ENCODE measurements at regions not wholly inside any gene's neighbourhood (a gene's known extent, or its start where the extent isn't known, plus 50 kb on each side); places are given as distances from the start of the nearest gene placed in this dataset.

DNA sequence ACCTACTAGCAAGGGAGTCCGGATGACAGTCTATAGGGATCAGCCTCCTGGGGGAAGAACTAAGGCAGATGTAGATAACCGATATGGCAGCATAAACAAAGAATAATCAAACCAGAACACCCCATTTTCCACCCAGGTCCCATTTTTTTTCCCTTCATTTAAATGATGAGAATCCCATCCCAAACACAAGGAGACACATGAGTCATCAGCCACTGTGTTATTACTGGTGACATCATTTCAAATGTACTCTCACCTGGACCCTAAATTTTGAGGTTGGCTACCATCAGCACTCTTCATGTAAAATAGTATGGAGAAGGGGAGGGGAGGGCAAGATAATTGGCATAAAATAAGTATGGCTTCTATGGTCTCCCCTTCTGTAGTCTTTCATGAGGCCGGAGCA, 108.9 kb upstream of the GUCA2B start:
- Histone ChIP-seq H3K36me3 (ENCODE audit: control insufficient read depth in 2 of 2, insufficient read depth in 1 of 2, low read length in 2 of 2) (no peaks in the 10 kb centered on the region), H3K4me3 (ENCODE audit: low read depth, low read length) (no peak overlapping the region), H3K9me3 (ENCODE audit: control insufficient read depth, insufficient read depth, low read depth, low read length) (no peaks in the 10 kb centered on the region), H3K27ac (ENCODE audit: extremely low read depth, low read depth, low read length) (no peak overlapping the region), H3K4me1 (ENCODE audit: control insufficient read depth, insufficient read depth, low read length) (no peaks in the 10 kb centered on the region)
- ChIA-PET POLR2A (no interaction called here), CTCF (interaction anchor here (0.6 kb wide), 1 partner anchor 536 kb away, joined by 3 read pairs; no protein-coding TSS in a partner anchor)
- TF ChIP-seq ZNF366 (tag by site-specific recombination; conservative IDR thresholded peaks at IDR 0.05) (peak; percentile 20; the same call in 1 of the 2 replicates), ZNF629 (tag by site-specific recombination; IDR thresholded peaks at IDR 0.05) (peak; percentile 25; the same call in 1 of the 2 replicates), ZNF302 (tag by site-specific recombination; IDR thresholded peaks at IDR 0.05; ENCODE audit: low read depth) (no peak)
- TF ChIP-seq, protein P1, sequence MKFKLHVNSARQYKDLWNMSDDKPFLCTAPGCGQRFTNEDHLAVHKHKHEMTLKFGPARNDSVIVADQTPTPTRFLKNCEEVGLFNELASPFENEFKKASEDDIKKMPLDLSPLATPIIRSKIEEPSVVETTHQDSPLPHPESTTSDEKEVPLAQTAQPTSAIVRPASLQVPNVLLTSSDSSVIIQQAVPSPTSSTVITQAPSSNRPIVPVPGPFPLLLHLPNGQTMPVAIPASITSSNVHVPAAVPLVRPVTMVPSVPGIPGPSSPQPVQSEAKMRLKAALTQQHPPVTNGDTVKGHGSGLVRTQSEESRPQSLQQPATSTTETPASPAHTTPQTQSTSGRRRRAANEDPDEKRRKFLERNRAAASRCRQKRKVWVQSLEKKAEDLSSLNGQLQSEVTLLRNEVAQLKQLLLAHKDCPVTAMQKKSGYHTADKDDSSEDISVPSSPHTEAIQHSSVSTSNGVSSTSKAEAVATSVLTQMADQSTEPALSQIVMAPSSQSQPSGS (tag by site-specific recombination; IDR thresholded peaks at IDR 0.05; ENCODE audit: low read depth), result peak; percentile 65; the same call in 1 of the 2 replicates

DNA sequence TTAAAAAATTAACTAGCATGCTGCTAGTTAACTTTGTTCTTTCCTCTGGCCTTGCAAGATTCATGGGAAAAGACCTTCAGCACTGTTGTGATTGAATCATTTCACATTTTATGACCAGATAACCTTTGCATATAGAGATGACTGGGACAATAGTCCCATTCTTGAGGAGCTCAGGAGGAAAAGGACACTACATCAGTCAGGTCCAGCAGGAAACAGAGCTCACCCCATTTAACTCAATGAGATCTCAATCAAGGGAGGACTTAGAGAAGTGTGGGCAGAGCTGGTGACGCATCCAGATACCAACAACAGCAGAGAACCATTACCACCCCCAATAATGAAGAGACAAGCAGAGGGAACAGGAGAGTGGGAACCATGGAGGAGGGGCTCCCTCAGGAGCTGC, 109.4 kb upstream of the GUCA2B start:
- H3K36me3 ChIP-seq (ENCODE audit: control insufficient read depth in 2 of 2, insufficient read depth in 1 of 2, low read length in 2 of 2), result no peaks in the 10 kb centered on the region
- POLR2A ChIA-PET, result no interaction called here
- no peak overlapping the region for H3K27ac ChIP-seq (ENCODE audit: extremely low read depth, low read depth, low read length)
- CTCF ChIA-PET, result interaction anchor here (0.6 kb wide), 1 partner anchor 537 kb away, joined by 3 read pairs; no protein-coding TSS in a partner anchor
- H3K4me3 ChIP-seq (ENCODE audit: low read depth, low read length), result no peak overlapping the region
- H3K4me1 ChIP-seq (ENCODE audit: control insufficient read depth, insufficient read depth, low read length), result no peaks in the 10 kb centered on the region
- H3K9me3 ChIP-seq (ENCODE audit: control insufficient read depth, insufficient read depth, low read depth, low read length), result no peaks in the 10 kb centered on the region
- TF ChIP-seq ZXDB (tag by site-specific recombination; IDR thresholded peaks at IDR 0.05), result no peak
- no peak for TF ChIP-seq ZNF610 (tag by site-specific recombination; IDR thresholded peaks at IDR 0.05; ENCODE audit: borderline replicate concordance)
- TF ChIP-seq, protein P2, sequence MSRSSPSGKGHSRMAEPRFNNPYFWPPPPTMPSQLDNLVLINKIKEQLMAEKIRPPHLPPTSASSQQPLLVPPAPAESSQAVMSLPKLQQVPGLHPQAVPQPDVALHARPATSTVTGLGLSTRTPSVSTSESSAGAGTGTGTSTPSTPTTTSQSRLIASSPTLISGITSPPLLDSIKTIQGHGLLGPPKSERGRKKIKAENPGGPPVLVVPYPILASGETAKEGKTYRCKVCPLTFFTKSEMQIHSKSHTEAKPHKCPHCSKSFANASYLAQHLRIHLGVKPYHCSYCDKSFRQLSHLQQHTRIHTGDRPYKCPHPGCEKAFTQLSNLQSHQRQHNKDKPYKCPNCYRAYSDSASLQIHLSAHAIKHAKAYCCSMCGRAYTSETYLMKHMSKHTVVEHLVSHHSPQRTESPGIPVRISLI (tag by site-specific recombination; IDR thresholded peaks at IDR 0.05), result no peak
- TF ChIP-seq, protein P3, sequence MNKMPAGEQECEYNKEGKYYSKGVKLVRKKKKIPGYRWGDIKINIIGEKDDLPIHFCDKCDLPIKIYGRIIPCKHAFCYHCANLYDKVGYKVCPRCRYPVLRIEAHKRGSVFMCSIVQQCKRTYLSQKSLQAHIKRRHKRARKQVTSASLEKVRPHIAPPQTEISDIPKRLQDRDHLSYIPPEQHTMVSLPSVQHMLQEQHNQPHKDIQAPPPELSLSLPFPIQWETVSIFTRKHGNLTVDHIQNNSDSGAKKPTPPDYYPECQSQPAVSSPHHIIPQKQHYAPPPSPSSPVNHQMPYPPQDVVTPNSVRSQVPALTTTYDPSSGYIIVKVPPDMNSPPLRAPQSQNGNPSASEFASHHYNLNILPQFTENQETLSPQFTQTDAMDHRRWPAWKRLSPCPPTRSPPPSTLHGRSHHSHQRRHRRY (tag by site-specific recombination; IDR thresholded peaks at IDR 0.05), result no peak
- TF ChIP-seq ZEB2 (tag by site-specific recombination; IDR thresholded peaks at IDR 0.05), result no peak
- 0 out of 2 replicates have a peak, but pooled peaks have one; percentile 12 for TF ChIP-seq ZFHX2 (tag by site-specific recombination; conservative IDR thresholded peaks at IDR 0.05)
- TF ChIP-seq ZBTB1 (tag by site-specific recombination; IDR thresholded peaks at IDR 0.05), result no peak
- no peak for TF ChIP-seq ZNF2 (tag by site-specific recombination; IDR thresholded peaks at IDR 0.05)
- TF ChIP-seq, protein P4, sequence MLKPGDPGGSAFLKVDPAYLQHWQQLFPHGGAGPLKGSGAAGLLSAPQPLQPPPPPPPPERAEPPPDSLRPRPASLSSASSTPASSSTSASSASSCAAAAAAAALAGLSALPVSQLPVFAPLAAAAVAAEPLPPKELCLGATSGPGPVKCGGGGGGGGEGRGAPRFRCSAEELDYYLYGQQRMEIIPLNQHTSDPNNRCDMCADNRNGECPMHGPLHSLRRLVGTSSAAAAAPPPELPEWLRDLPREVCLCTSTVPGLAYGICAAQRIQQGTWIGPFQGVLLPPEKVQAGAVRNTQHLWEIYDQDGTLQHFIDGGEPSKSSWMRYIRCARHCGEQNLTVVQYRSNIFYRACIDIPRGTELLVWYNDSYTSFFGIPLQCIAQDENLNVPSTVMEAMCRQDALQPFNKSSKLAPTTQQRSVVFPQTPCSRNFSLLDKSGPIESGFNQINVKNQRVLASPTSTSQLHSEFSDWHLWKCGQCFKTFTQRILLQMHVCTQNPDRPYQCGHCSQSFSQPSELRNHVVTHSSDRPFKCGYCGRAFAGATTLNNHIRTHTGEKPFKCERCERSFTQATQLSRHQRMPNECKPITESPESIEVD (tag by site-specific recombination; IDR thresholded peaks at IDR 0.05), result no peak

DNA sequence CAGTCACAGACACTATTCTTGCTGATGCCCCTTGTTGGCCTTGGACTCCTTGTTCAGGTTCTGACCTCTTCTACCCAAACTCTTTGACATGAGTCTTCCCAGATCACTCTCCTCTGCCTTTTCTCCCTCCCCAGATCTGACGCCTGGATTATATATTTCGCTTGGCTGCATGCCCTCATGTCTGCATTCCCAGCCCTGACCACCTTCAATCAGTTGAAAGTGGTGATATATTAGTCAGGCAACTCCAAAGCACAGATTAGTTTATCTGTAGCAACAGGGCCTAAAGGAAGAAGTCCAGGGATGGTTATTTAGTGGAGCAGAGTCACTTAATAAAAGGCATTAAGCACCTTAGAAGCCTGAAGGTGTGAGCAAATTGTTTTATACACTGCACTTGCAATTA, 110.0 kb upstream of the GUCA2B start:
- H3K36me3 ChIP-seq (ENCODE audit: control insufficient read depth in 2 of 2, insufficient read depth in 1 of 2, low read length in 2 of 2), result no peaks in the 10 kb centered on the region
- CTCF ChIA-PET, result no interaction called here
- POLR2A ChIA-PET, result no interaction called here
- no peaks in the 10 kb centered on the region for H3K4me1 ChIP-seq (ENCODE audit: control insufficient read depth, insufficient read depth, low read length)
- H3K4me3 ChIP-seq (ENCODE audit: low read depth, low read length), result no peak overlapping the region
- H3K9me3 ChIP-seq (ENCODE audit: control insufficient read depth, insufficient read depth, low read depth, low read length), result no peaks in the 10 kb centered on the region
- H3K27ac ChIP-seq (ENCODE audit: extremely low read depth, low read depth, low read length), result no peak overlapping the region
- TF ChIP-seq ZNF341 (tag by site-specific recombination; IDR thresholded peaks at IDR 0.05; ENCODE audit: low read depth), result no peak
- TF ChIP-seq MZF1 (tag by site-specific recombination; IDR thresholded peaks at IDR 0.05; ENCODE audit: borderline replicate concordance), result no peak
- no peak for TF ChIP-seq ZNF248 (tag by site-specific recombination; IDR thresholded peaks at IDR 0.05)
- no peak for TF ChIP-seq ZNF140 (tag by site-specific recombination; IDR thresholded peaks at IDR 0.05)
- TF ChIP-seq GLIS1 (tag by site-specific recombination; IDR thresholded peaks at IDR 0.05), result no peak
- no peak for TF ChIP-seq ZNF169 (tag by site-specific recombination; IDR thresholded peaks at IDR 0.05)
- no peak for TF ChIP-seq ZNF132 (tag by site-specific recombination; IDR thresholded peaks at IDR 0.05; ENCODE audit: borderline replicate concordance)
- TF ChIP-seq, protein P5, sequence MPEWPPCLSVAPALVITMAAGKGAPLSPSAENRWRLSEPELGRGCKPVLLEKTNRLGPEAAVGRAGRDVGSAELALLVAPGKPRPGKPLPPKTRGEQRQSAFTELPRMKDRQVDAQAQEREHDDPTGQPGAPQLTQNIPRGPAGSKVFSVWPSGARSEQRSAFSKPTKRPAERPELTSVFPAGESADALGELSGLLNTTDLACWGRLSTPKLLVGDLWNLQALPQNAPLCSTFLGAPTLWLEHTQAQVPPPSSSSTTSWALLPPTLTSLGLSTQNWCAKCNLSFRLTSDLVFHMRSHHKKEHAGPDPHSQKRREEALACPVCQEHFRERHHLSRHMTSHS (tag by site-specific recombination; IDR thresholded peaks at IDR 0.05), result no peak
- no peak for TF ChIP-seq ZNF311 (tag by site-specific recombination; IDR thresholded peaks at IDR 0.05; ENCODE audit: borderline replicate concordance)
- TF ChIP-seq ZFHX2 (tag by site-specific recombination; conservative IDR thresholded peaks at IDR 0.05), result no peak
- TF ChIP-seq HOXA7 (CRISPR knock-in tag; IDR thresholded peaks at IDR 0.05; ENCODE audit: borderline replicate concordance), result no peak
